Progenitor cell of endocrine pancreas (in vitro differentiated cells): ENCODE measurements at regions not wholly inside any gene's neighbourhood (a gene's known extent, or its start where the extent isn't known, plus 50 kb on each side); places are given as distances from the start of the nearest gene placed in this dataset.

Experiments
- DNase-seq: peaks from one replicate; pipeline ENCODE4 v3.0.0; 2021; ENCODE audit warnings: low spot score; ENCODE audit not compliant: unreplicated experiment
- H3K27ac Mint-ChIP-seq: 2 replicates; pipeline ENCODE4 v1.8.0; 2021; ENCODE audit warnings: mild to moderate bottlenecking, moderate library complexity, mixed read lengths
- H3K27me3 Mint-ChIP-seq: 2 replicates; pipeline ENCODE4 v1.8.0; 2021; ENCODE audit warnings: mixed read lengths
- H3K36me3 Mint-ChIP-seq: 2 replicates; pipeline ENCODE4 v1.8.0; 2022; ENCODE audit warnings: mixed read lengths; ENCODE audit not compliant: insufficient read depth
- H3K4me1 Mint-ChIP-seq: 2 replicates; pipeline ENCODE4 v1.8.0; 2021; ENCODE audit warnings: low read depth, mixed read lengths
- H3K4me3 Mint-ChIP-seq: 2 replicates; pipeline ENCODE4 v1.8.0; 2021; ENCODE audit warnings: low read depth, mild to moderate bottlenecking, moderate library complexity, mixed read lengths
- H3K9me3 Mint-ChIP-seq: 2 replicates; pipeline ENCODE4 v1.8.0; 2021; ENCODE audit warnings: low read depth, mixed read lengths
- TF ChIP-seq, protein P1 (sequence below): fragments of 200-600 bp; sonication (generic); IDR thresholded peaks from one replicate; pipeline ENCODE4 v1.5.0; 2021; ENCODE audit warnings: antibody characterized with exemption, mild to moderate bottlenecking; ENCODE audit not compliant: unreplicated experiment

DNA sequence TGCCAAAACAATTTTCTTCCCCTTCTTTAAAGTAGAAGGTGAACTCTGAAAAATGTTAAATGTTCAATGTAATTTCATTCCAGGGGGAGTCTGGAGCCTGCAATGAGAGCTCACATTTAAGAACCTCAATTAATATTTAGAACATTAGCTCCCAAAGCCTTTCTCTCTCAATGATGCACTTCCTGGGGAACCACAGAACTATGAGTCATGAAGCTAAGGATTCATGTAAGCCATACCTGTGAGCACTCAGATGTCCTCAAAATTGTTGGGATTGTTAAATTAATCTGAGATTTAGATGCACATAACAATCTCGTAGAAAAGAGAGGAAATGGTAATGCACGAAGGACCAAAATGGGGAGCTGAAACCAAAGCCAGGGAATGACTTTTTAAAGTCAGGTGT, 244.2 kb upstream of the LRIG1 start:
- Mint-ChIP-seq H3K4me1 (no peaks in the 10 kb centered on the region), H3K27me3 (peaks cover 11% of the 10 kb centered on the region), H3K9me3 (no peaks in the 10 kb centered on the region), H3K27ac (no peak overlapping the region), H3K36me3 (no peaks in the 10 kb centered on the region), H3K4me3 (no peak overlapping the region)
- DNase-seq, result no peak
- TF ChIP-seq, protein P1, sequence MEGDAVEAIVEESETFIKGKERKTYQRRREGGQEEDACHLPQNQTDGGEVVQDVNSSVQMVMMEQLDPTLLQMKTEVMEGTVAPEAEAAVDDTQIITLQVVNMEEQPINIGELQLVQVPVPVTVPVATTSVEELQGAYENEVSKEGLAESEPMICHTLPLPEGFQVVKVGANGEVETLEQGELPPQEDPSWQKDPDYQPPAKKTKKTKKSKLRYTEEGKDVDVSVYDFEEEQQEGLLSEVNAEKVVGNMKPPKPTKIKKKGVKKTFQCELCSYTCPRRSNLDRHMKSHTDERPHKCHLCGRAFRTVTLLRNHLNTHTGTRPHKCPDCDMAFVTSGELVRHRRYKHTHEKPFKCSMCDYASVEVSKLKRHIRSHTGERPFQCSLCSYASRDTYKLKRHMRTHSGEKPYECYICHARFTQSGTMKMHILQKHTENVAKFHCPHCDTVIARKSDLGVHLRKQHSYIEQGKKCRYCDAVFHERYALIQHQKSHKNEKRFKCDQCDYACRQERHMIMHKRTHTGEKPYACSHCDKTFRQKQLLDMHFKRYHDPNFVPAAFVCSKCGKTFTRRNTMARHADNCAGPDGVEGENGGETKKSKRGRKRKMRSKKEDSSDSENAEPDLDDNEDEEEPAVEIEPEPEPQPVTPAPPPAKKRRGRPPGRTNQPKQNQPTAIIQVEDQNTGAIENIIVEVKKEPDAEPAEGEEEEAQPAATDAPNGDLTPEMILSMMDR, result no peak

DNA sequence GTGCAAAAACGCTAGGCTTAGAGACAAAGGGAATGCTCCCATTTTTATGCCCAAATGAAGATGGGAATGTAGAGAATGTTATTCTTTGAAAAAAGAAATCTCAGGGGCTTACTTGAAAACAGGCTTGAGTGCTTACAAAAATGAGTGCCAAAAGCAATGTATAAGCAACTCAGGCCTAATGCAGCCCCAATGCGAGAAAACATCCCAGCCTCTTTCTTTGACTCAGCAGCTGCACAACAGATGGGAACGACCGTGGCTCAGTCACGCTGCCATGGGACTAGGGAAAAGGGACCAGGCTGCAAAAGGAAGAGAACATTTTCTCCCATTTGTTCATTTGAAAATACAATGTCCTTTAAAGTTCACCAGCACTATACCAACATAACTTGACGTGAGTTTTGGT, 246.4 kb upstream of the LRIG1 start:
- no peak overlapping the region for H3K27ac Mint-ChIP-seq
- H3K36me3 Mint-ChIP-seq, result no peaks in the 10 kb centered on the region
- H3K9me3 Mint-ChIP-seq, result no peaks in the 10 kb centered on the region
- H3K4me3 Mint-ChIP-seq, result no peak overlapping the region
- DNase-seq, result no peak
- H3K4me1 Mint-ChIP-seq, result peaks cover 6% of the 10 kb centered on the region
- peaks cover 6% of the 10 kb centered on the region for H3K27me3 Mint-ChIP-seq
- TF ChIP-seq, protein P1, result no peak

DNA sequence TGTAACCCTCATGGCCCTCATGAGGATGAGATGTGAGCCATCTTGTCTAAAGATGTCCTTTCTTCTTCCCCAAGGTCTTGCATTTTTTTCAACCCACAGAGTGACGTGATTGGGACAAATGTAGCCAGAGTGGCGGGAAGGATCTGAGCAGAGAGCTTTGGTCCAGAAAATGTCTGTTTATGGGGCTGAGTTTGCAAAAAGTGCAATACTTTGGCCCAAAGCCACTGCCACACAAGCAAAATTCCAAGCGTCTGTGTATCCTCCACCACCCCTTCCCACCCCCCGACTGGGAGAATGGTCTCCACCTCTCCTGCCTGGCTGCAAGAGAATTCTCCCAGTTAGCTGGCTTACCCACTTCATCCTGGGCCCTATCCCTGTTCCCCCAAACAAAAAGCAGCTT, 246.9 kb upstream of the LRIG1 start:
- no peaks in the 10 kb centered on the region for H3K9me3 Mint-ChIP-seq
- TF ChIP-seq, protein P1, result no peak
- no peaks in the 10 kb centered on the region for H3K36me3 Mint-ChIP-seq
- H3K4me1 Mint-ChIP-seq, result peaks cover 6% of the 10 kb centered on the region
- H3K27me3 Mint-ChIP-seq, result peaks cover 6% of the 10 kb centered on the region
- H3K4me3 Mint-ChIP-seq, result no peak overlapping the region
- no peak overlapping the region for H3K27ac Mint-ChIP-seq
- no peak for DNase-seq

DNA sequence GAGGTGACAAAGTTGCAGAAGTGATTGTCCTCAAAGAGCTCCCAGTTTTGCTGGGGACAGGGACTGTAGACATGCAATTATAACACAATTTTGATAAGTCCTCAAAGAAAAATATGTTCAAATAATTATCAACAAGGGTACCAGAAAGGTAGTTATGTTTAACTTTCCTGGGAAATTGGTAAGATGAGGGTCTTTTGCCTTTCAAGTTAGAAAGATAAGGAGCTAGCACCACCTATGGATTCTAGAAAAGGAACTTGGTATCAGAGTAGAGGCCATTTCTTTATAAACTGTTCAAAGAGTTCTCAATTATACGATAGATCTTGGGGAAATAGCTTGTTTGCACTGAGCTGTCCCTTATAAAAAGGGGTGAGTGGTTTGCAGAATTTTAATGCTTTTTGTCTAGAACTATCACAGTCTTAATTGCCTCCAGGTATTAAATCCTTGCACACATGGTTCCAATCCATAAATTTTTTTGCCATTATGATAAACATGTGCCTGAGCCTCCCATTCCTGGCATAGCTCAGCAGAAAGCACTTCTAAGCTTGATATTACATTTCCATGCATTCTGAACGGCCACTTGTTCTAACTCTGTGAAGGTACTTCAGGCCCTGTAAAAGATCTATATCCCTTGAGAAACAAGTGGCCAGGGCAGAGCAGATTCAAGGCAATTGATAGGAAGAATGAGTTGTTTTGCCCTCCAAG, 247.5 kb upstream of the LRIG1 start:
- H3K4me3 Mint-ChIP-seq, result no peak overlapping the region
- peaks cover 6% of the 10 kb centered on the region for H3K27me3 Mint-ChIP-seq
- no peaks in the 10 kb centered on the region for H3K9me3 Mint-ChIP-seq
- H3K4me1 Mint-ChIP-seq, result peaks cover 6% of the 10 kb centered on the region
- TF ChIP-seq, protein P1, result no peak
- DNase-seq, result no peak
- no peak overlapping the region for H3K27ac Mint-ChIP-seq
- H3K36me3 Mint-ChIP-seq, result no peaks in the 10 kb centered on the region

DNA sequence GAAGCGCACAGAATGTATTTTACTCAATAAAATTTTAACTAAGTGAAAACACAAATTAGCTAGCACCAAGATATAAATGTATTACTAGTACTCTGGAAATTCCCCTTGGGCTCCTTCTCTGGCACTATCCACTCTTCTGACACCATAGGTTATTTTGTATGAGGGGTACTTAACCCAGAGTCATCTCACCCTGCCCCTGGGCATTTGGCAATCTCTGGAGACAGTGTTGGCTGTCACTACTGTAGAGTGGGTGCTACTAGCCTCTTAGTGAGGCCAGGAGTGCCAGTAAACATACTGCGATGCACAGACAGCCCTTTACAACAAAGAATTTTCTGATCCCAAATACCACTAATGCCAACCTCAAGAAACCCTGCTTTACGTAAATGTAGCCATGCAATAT, 246.3 kb upstream of the KBTBD8 start:
- TF ChIP-seq, protein P1, result no peak
- Mint-ChIP-seq H3K27me3 (no peaks in the 10 kb centered on the region), H3K4me3 (no peak overlapping the region), H3K36me3 (no peaks in the 10 kb centered on the region), H3K27ac (no peak overlapping the region), H3K9me3 (no peaks in the 10 kb centered on the region), H3K4me1 (peaks cover 6% of the 10 kb centered on the region)
- DNase-seq, result no peak
